GF-D8 (cell line): ENCODE measurements at regions not wholly inside any gene's neighbourhood (a gene's known extent, or its start where the extent isn't known, plus 50 kb on each side); places are given as distances from the start of the nearest gene placed in this dataset.

Experiments
- DNase-seq: peaks from one replicate; lab custom pipeline; 2025; lab: John Stamatoyannopoulos, UW

GRCh38 chr11:59302991-59303390, 55.7 kb upstream of the OR5AN1 start:
- DNase-seq: no peak

GRCh38 chr11:59295435-59295834, 63.3 kb upstream of the OR5AN1 start:
- DNase-seq: no peak

GRCh38 chr11:59292611-59293010, 66.1 kb upstream of the OR5AN1 start:
- no peak for DNase-seq

GRCh38 chr11:59291228-59291627, 67.5 kb upstream of the OR5AN1 start:
- no peak for DNase-seq

- no peak for DNase-seq
Measured at GRCh38 chr11:59289356-59290181, 69.1 kb upstream of the OR5AN1 start.

GRCh38 chr11:59285716-59286260, 72.9 kb upstream of the OR5AN1 start:
- no peak for DNase-seq

- DNase-seq: no peak
Measured at GRCh38 chr11:59284773-59285129, 72.0 kb upstream of the MPEG1 start.

GRCh38 chr11:59283825-59284772, 71.4 kb upstream of the MPEG1 start:
- peak; percentile 24 for DNase-seq

GRCh38 chr11:59283311-59283710, 70.6 kb upstream of the MPEG1 start:
- no peak for DNase-seq

GRCh38 chr11:59281177-59281576, 68.5 kb upstream of the MPEG1 start:
- DNase-seq: no peak

- peak; percentile 87 for DNase-seq
Measured at GRCh38 chr11:59273373-59273841, 60.7 kb upstream of the MPEG1 start.

- no peak for DNase-seq
Measured at GRCh38 chr11:59272771-59273372, 60.1 kb upstream of the MPEG1 start.

GRCh38 chr11:59271811-59272327, 59.1 kb upstream of the MPEG1 start:
- DNase-seq: no peak

GRCh38 chr11:59271247-59271755, 58.6 kb upstream of the MPEG1 start:
- no peak for DNase-seq

- no peak for DNase-seq
Measured at GRCh38 chr11:59267736-59268475, 55.2 kb upstream of the MPEG1 start.

GRCh38 chr11:59267196-59267595, 54.5 kb upstream of the MPEG1 start:
- DNase-seq: no peak

- no peak for DNase-seq
Measured at GRCh38 chr11:59266491-59266890, 53.8 kb upstream of the MPEG1 start.

- no peak for DNase-seq
Measured at GRCh38 chr11:59265735-59266134, 53.0 kb upstream of the MPEG1 start.

GRCh38 chr11:59264736-59265135, 52.0 kb upstream of the MPEG1 start:
- DNase-seq: no peak

GRCh38 chr11:59263225-59263894, 50.6 kb upstream of the MPEG1 start:
- DNase-seq: no peak
